HepG2 (cell line): ENCODE measurements at regions not wholly inside any gene's neighbourhood (a gene's known extent, or its start where the extent isn't known, plus 50 kb on each side); places are given as distances from the start of the nearest gene placed in this dataset.

Experiments used
- ATAC-seq: fragments of 200-7000 bp; cut with Tn5 transposase; 3 replicates; pipeline ENCODE4 v1.9.1; 2020; ENCODE audit warnings: mild to moderate bottlenecking, moderate library complexity
- BruUV-seq: library from RNA; stranded (reverse); fragments of 400-500 nt; replicated peaks from 2 replicates; lab custom pipeline; 2021; lab: Mats Ljungman, UMichigan
- CTCF ChIA-PET: fragments of 300-600 bp; formaldehyde crosslinking; extraction: SDS; loops from one replicate; lab custom pipeline; 2021; ENCODE audit warnings: low total read pairs, inconsistent platforms, low intra/inter-chr PET ratio; lab: Yijun Ruan, JAX
- POLR2A ChIA-PET: fragments of 350-600 bp; sonication (Branson Sonifier 250); formaldehyde crosslinking; loops from one replicate; lab custom pipeline; 2020; ENCODE audit warnings: antibody characterized with exemption, inconsistent platforms; lab: Yijun Ruan, JAX
- DNase-seq: peaks from one replicate; pipeline ENCODE4 v3.0.0-alpha.2; 2015; ENCODE audit warnings: low spot score
- FAIRE-seq: peaks from 3 replicates; lab custom pipeline; 2011; peaks lifted over from hg19 to GRCh38; lab: Jason Lieb, UNC
- H2AFZ ChIP-seq: one replicate; pipeline ENCODE4 v1.6.1; 2011; ENCODE audit warnings: low read length, inconsistent platforms
- H3K27ac ChIP-seq: fragments of 300-600 bp; 3 replicates; pipeline ENCODE4 v1.8.0; 2011; ENCODE audit warnings: mixed run types, mild to moderate bottlenecking, mixed read lengths, low read length, inconsistent platforms; ENCODE audit not compliant: insufficient read depth; ENCODE audit errors: extremely low read length
- H3K27me3 ChIP-seq, 2 experiments: fragments of 200-600 bp in 1 of 2; 2 replicates in 1 of 2; 3 replicates in 1 of 2; pipeline versions ENCODE4 v1.6.0 to v1.8.0; 2011; ENCODE audit warnings: low read length in 2 of 2, mild to moderate bottlenecking in 2 of 2, moderate library complexity in 2 of 2, inconsistent platforms in 1 of 2; ENCODE audit not compliant: insufficient read depth in 2 of 2, control insufficient read depth in 1 of 2
- H3K36me3 ChIP-seq, 2 experiments: fragments of 200-600 bp in 1 of 2; replicated peaks in 1 of 2; 2 replicates in 1 of 2; 3 replicates in 1 of 2; pipeline versions ENCODE4 v1.5.1 to v1.8.0; 2011; ENCODE audit warnings: low read length in 2 of 2, inconsistent platforms in 1 of 2; ENCODE audit not compliant: insufficient read depth in 2 of 2, control insufficient read depth in 1 of 2
- H3K4me1 ChIP-seq: 2 replicates; pipeline ENCODE4 v1.5.1; 2012; ENCODE audit warnings: low read length, inconsistent platforms; ENCODE audit not compliant: insufficient read depth
- H3K4me2 ChIP-seq: 2 replicates; pipeline ENCODE4 v1.6.0; 2011; ENCODE audit warnings: low read depth, low read length, inconsistent platforms
- H3K4me3 ChIP-seq, 3 experiments: fragments of 200-600 bp in 1 of 3; sonication (generic), shearing (Covaris generic) in 1 of 3; replicated peaks in 1 of 3; 2 replicates each; pipeline ENCODE4 v1.5.1; 2011 to 2016; ENCODE audit warnings: low read length in 3 of 3, inconsistent platforms in 2 of 3, low read depth in 2 of 3, mild to moderate bottlenecking in 2 of 3, control low read depth in 1 of 3, mixed read lengths in 1 of 3; ENCODE audit not compliant: insufficient read depth in 1 of 3
- H3K79me2 ChIP-seq: one replicate; pipeline ENCODE4 v1.6.1; 2011; ENCODE audit warnings: low read length, inconsistent platforms; ENCODE audit not compliant: insufficient read depth
- H3K9ac ChIP-seq: 2 replicates; pipeline ENCODE4 v1.6.0; 2011; ENCODE audit warnings: mild to moderate bottlenecking, low read depth, low read length, inconsistent platforms; ENCODE audit not compliant: insufficient read depth
- H3K9me3 ChIP-seq: 2 replicates; pipeline ENCODE4 v1.5.1; 2012; ENCODE audit warnings: mild to moderate bottlenecking, low read length
- H4K20me1 ChIP-seq: 2 replicates; pipeline ENCODE4 v1.6.0; 2011; ENCODE audit warnings: inconsistent platforms, mild to moderate bottlenecking, low read length, moderate library complexity; ENCODE audit not compliant: insufficient read depth
- BRCA1 ChIP-seq: sonication (generic); formaldehyde crosslinking; IDR thresholded peaks from 2 replicates; pipeline ENCODE4 v1.4.0; 2020; ENCODE audit warnings: missing genetic modification reagents
- KAT7 ChIP-seq: IDR thresholded peaks from 2 replicates; pipeline ENCODE4 v1.6.1; 2018; ENCODE audit warnings: borderline replicate concordance, missing compliant biosample characterization
- PAF1 ChIP-seq: IDR thresholded peaks from 2 replicates; pipeline ENCODE4 v1.6.1; 2016; ENCODE audit warnings: missing genetic modification reagents, missing compliant biosample characterization
- RARA ChIP-seq: IDR thresholded peaks from 2 replicates; pipeline ENCODE4 v1.6.1; 2016; ENCODE audit warnings: missing genetic modification reagents, missing compliant biosample characterization
- ZFP90 ChIP-seq: sonication (generic); formaldehyde crosslinking; IDR thresholded peaks from 2 replicates; pipeline ENCODE4 v1.8.0; 2022; ENCODE audit warnings: missing genetic modification reagents, mild to moderate bottlenecking, inconsistent platforms, borderline replicate concordance
- ZNF274 ChIP-seq: sonication (generic); formaldehyde crosslinking; IDR thresholded peaks from 2 replicates; pipeline ENCODE4 v1.5.1; 2020; ENCODE audit warnings: mild to moderate bottlenecking, missing genetic modification reagents
- ZNF569 ChIP-seq: sonication (generic); formaldehyde crosslinking; IDR thresholded peaks from 2 replicates; pipeline ENCODE4 v1.5.0; 2020; ENCODE audit warnings: mild to moderate bottlenecking, missing genetic modification reagents, moderate library complexity, borderline replicate concordance
- ZNF607 ChIP-seq: sonication (generic); formaldehyde crosslinking; IDR thresholded peaks from 2 replicates; pipeline ENCODE4 v1.5.1; 2020; ENCODE audit warnings: missing genetic modification reagents, mild to moderate bottlenecking, borderline replicate concordance
- ZNF7 ChIP-seq: IDR thresholded peaks from 2 replicates; pipeline ENCODE4 v1.6.1; 2016; ENCODE audit warnings: missing biosample characterization, missing genetic modification reagents
- WGBS: methylation state at CpG from one replicate; pipeline ENCODE4 v1.1.6; 2017; ENCODE audit warnings: low lambda C conversion rate; 5-methylcytosine and 5-hydroxymethylcytosine counted together
- in situ Hi-C: cut with HindIII; loops from 2 replicates; pipeline ENCODE4 v1.10.0; 2017; ENCODE audit warnings: low pct_unique_long_range_greater_than_20kb; ENCODE audit not compliant: extremely low pct_ligation_motif_present
- intact Hi-C: fragments of 100-400 bp; cut with micrococcal nuclease; formaldehyde crosslinking; loops from one replicate; pipeline ENCODE4 v1.10.0; 2022; ENCODE audit not compliant: unreplicated experiment
- TF ChIP-seq, protein P1 (sequence below): IDR thresholded peaks from 2 replicates; pipeline ENCODE4 v1.6.1; 2018; ENCODE audit warnings: missing genetic modification reagents, mild to moderate bottlenecking, missing compliant biosample characterization

- ATAC-seq (no peak), FAIRE-seq (no peak), DNase-seq (no peak)
- Histone ChIP-seq H3K4me3 (no peak overlapping the region), H3K27ac (no peak overlapping the region), H3K36me3 (no peaks in the 10 kb centered on the region), H3K9ac (no peak overlapping the region), H3K9me3 (no peaks in the 10 kb centered on the region), H3K4me1 (no peaks in the 10 kb centered on the region), H3K79me2 (no peaks in the 10 kb centered on the region), H2AFZ (no peak overlapping the region), H4K20me1 (no peaks in the 10 kb centered on the region), H3K4me2 (no peak overlapping the region), H3K27me3 (no peaks in the 10 kb centered on the region)
- ChIA-PET POLR2A (no interaction called here), CTCF (no interaction called here)
- in situ Hi-C loops (no loop called here), intact Hi-C loops (no loop called here)
- BruUV-seq: no TSS peak
- TF ChIP-seq KAT7 (CRISPR knock-in tag): no peak
- no peak for TF ChIP-seq ZFP90 (CRISPR knock-in tag)
- TF ChIP-seq, protein P1, sequence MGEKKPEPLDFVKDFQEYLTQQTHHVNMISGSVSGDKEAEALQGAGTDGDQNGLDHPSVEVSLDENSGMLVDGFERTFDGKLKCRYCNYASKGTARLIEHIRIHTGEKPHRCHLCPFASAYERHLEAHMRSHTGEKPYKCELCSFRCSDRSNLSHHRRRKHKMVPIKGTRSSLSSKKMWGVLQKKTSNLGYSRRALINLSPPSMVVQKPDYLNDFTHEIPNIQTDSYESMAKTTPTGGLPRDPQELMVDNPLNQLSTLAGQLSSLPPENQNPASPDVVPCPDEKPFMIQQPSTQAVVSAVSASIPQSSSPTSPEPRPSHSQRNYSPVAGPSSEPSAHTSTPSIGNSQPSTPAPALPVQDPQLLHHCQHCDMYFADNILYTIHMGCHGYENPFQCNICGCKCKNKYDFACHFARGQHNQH (CRISPR knock-in tag): no peak
- TF ChIP-seq RARA (CRISPR knock-in tag): no peak
- 0% methylated on average over 1 of the region's 1 CpG for WGBS
Observed at GRCh38 chr1:194369622-194370021, 1183.2 kb upstream of the B3GALT2 start.

- ChIA-PET POLR2A (no interaction called here), CTCF (no interaction called here)
- intact Hi-C loops: no loop called here
- Histone ChIP-seq H3K4me3 (no peak overlapping the region), H4K20me1 (no peaks in the 10 kb centered on the region), H3K4me2 (no peak overlapping the region), H3K27me3 (no peaks in the 10 kb centered on the region), H3K27ac (no peak overlapping the region), H2AFZ (no peak overlapping the region), H3K9me3 (no peaks in the 10 kb centered on the region), H3K79me2 (no peaks in the 10 kb centered on the region), H3K4me1 (no peaks in the 10 kb centered on the region), H3K36me3 (no peaks in the 10 kb centered on the region), H3K9ac (no peak overlapping the region)
- BruUV-seq: no TSS peak
- ATAC-seq (no peak), FAIRE-seq (no peak), DNase-seq (no peak)
- in situ Hi-C loops: no loop called here
- TF ChIP-seq ZNF274 (CRISPR knock-in tag) (no peak), BRCA1 (no peak), ZNF569 (CRISPR knock-in tag) (no peak), ZNF7 (CRISPR knock-in tag) (no peak), ZNF607 (CRISPR knock-in tag) (no peak), PAF1 (CRISPR knock-in tag) (no peak)
Observed at GRCh38 chr1:194369060-194369459, 1182.6 kb upstream of the B3GALT2 start.
